NCI-H1436 treated with DMSO at 0.1 percent for 48 hours (cell line): ENCODE measurements at regions not wholly inside any gene's neighbourhood (a gene's known extent, or its start where the extent isn't known, plus 50 kb on each side); places are given as distances from the start of the nearest gene placed in this dataset.
"Not testable (repeated sequence)": the region's sequence is repeated elsewhere in the genome, so short reads cannot be mapped to it uniquely, and the experiment has no call there.

Experiments used
- DNase-seq: peaks from one replicate; lab custom pipeline; 2025; lab: John Stamatoyannopoulos, UW

DNA sequence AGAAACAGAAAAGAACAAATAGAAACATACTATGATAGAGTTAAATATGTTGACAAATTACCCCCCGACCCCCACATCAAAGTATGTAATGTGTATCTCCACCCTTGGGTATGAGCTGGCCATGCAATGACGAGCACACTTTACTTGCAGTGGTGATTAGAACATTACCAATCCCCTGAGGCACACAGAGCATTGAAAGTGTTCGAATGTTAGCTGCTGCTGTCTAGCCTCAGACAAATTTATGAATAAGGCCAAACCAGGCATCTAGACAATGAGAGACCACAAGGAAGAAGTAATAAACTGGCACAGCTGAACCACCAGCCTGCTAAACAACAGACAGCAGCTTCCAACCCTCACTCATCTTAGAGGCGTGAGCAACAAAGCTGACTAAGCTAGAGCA, 380.5 kb downstream of the DSEL start:
- peak; percentile 55 for DNase-seq

GRCh38 chr18:67134911-67135310, 381.6 kb downstream of the DSEL start:
- no peak for DNase-seq

DNA sequence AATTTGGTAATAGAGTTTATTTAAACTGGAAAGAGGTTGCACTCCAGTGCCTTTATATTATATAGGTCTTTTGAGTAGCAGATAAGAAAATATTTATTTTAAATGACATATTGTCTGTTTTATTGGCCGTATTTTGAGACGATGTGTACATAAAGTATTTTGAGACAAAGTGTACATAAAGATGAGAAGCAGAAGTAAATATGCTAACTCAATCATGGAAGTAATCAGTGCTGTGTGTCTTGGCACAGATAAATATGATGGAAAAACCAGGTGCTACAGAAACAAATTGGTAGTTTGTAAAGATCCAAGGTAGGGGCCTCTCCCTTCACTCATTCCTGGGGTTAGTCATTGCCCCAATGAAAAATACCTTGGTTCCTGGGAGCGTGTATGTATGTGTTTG, 382.9 kb downstream of the DSEL start:
- DNase-seq, result peak; percentile 99

DNA sequence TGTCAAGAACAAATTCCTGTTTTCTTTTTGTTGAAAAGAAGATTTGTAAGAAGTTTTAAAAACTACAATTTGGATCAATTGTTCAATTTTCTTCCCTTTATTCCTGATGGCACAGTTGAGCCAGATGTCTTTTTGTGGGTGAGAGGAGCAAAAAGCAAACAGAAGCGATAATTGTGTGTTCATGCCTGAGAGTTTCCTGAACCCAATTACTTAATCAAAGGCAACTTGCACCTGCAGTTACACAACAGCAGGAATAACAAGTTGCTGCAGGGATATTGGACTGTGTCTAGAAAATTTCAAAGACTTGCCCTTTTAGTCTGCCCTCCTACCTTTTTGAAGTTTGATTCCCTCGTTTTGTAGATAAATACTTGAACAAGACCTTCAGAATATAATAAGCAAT, 383.6 kb downstream of the DSEL start:
- DNase-seq, result peak; percentile 81

DNA sequence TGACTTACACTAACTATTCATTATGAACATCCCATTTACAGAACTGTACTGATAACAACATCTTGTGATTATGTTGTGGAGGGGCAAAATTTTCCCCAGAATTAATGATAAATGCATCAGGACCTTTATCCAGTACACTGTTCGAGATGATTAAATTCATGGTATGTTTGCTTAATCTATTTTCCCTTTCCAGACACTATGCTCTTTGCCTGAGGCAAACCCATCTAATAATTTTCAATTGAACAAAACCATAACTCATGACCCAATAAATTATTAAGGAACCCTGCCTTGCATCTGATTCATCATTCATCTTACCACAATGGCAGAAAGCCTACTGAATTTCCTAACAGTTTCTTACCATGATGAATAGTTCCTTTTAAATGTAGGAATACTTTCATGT, 385.0 kb downstream of the DSEL start:
- DNase-seq, result no peak

DNA sequence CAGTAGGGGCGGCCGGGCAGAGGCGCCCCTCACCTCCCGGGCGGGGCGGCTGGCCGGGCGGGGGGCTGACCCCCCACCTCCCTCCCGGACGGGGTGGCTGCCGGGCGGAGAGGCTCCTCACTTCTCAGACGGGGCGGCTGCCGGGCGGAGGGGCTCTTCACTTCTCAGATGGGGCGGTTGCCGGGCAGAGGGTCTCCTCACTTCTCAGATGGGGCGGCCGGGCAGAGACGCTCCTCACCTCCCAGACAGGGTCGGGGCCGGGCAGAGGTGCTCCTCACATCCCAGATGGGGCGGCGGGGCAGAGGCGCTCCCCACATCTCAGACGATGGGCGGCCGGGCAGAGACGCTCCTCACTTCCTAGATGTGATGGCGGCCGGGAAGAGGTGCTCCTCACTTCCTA, 389.8 kb downstream of the DSEL start:
- not testable (repeated sequence) for DNase-seq

DNA sequence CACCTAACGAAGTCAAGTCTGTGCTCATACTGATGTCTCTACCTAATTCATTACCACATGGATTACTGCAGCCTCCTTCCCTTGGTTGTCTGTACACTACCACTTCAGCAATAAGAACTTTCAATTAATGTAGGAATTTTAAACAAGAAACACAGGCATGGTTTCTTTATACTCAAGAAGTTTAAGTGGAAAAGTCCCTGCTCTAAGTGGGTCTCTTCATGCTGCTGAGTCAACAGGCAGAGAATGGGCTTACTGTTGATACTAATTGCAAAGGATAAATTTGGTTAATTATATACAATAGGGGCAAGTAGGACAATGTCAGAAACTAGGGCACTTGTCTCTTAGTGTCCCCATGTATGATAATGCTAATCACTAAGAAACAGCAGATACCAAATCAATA, 392.6 kb downstream of the DSEL start:
- no peak for DNase-seq

- no peak for DNase-seq
These were observed 398.7 kb downstream of the DSEL start for GRCh38 chr18:67117804-67118203.

- DNase-seq, result no peak
These were observed 407.0 kb downstream of the DSEL start for GRCh38 chr18:67109535-67109934.

GRCh38 chr18:67108894-67109293, 407.6 kb downstream of the DSEL start:
- DNase-seq, result no peak

DNA sequence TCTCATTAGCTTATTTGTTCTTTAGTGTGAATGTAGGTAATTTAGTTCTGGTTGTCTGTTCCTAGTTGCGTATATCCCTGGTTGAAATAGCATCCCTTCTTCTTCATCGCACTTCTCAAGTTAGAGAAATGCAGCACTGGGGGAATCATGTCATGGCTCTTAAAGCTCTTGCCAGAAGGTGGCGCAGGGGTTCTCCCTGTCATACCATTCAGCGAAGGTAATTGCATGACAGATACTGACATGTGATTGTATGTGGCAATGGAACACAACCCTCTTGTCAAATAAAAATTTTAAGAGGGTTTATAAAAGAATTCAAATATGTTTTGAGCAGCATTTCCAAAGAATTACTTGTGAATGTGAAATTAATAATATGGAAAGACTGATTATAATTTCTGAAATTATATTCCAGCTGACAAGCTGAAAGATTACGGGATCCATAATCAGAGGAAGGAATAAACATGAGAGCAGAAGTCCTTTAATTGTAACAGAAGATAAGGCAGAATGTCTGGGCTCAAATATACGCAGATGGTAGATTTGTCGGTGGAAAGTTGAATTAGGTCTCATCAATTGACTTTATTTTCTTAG, 411.7 kb downstream of the DSEL start:
- peak; percentile 36 for DNase-seq

GRCh38 chr18:67094123-67094522, 422.4 kb downstream of the DSEL start:
- DNase-seq, result no peak

DNA sequence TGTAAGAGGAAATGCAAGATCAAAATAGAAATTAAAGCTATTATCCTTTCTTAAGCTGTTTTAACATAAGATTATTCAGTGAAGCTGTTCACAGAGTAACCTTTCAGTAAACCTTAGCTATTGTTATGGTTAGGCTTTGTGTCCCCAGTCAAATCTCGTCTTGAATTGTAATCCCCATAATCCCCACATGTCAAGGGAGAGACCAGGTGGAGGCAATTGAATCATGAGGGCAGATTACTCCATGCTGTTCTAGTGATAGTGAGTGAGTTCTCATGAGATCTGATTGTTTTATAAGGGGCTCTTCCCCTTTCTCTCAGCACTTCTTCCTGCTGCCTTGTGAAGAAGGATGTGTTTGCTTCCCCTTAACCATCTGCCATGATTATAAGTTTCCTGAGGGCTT, 424.4 kb downstream of the DSEL start:
- DNase-seq, result no peak

DNA sequence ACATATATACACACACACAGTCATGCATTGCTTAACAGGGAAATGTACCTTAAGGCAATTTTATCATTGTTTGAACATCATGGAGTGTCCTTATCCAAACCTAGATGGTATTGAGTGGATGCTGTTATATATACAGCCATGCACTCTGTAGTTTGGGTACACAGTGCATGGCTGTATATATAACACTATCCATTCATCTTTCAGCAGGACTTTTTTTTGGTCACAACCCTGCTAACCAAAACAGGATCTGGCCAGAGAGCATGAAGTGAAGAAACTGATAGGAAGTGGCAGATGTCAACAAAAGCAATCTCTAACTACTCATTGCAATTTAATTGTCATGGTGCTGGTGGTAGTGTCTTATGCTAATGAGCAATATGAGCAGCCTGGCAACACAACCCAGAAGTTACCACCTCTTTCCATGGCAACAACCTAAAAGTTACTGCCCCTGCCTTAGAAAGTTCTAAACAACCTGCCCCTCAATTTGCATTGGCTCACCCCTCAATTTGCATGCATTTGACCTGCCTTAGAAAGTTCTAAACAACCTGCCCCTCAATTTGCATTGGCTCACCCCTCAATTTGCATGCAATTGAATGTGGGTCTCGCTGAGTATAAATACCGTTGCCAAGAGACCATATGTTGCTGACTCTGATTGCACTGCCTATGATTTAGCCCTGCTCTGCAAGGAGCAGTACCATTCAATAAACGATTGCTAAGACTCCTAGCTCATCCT, 434.9 kb downstream of the DSEL start:
- DNase-seq, result no peak

DNA sequence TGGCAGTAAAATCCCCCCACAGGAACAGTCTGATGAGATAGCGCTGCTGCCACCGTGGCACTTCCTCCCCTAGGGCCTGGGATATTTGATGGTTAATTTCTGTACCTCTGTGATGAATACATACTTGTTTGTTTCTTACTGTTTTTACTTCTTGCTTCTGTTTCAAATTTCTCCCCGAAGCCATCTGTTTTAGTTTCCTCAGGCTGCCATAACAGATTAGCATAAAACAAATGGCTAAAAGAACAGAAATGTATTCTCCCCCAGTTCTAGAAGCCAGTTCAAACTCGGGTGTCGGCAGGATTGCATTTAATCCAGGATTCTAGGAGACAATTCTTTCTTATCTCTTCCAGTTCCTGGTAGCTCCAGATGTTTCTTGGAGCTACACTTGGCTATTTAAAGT, 435.9 kb downstream of the DSEL start:
- DNase-seq, result no peak

GRCh38 chr18:67074309-67074708, 442.2 kb downstream of the DSEL start:
- peak; percentile 44 for DNase-seq

GRCh38 chr18:67072791-67073190, 443.7 kb downstream of the DSEL start:
- no peak for DNase-seq

- no peak for DNase-seq
These were observed 447.9 kb downstream of the DSEL start for GRCh38 chr18:67068608-67069007.

DNA sequence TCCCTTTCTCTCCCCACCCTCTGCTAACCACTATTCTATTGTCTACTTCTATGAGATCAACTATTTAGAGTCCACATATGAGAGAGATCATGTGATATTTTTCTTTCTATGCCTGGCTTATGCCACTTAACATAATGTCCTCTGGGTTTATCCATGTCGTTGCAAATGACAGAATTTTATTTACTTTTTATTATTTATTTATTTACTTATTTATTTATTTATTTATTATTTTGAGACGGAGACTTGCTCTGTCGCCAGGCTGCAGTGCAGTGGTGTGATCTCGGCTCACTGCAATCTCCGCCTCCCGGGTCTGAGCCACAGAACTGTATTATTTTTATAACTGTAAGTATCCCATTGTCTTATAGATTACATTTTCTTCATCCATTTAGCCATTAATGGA, 443.4 kb upstream of the CDH19 start:
- DNase-seq, result no peak

GRCh38 chr18:67043276-67043675, 439.4 kb upstream of the CDH19 start:
- no peak for DNase-seq

- no peak for DNase-seq
These were observed 437.4 kb upstream of the CDH19 start for GRCh38 chr18:67041334-67041733.

DNA sequence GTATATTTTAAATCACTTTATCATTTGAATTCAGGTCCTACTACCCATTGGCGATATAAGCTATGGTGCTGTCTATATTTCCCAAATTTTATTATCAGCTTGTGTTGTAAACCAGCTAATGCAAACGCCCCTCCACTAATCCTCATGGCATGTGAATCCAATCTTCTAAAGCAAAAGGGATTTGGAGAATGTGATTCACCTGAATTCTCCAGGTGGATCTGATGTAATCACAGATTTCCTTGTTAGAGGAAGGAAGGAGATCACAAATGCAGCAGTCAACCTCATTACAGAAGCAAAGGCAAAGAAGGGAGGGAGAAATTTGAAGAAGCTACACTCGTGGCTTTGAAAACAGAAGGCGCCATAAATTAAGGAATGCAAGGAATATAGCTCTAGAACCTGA, 431.1 kb upstream of the CDH19 start:
- no peak for DNase-seq

- DNase-seq, result no peak
These were observed 419.2 kb upstream of the CDH19 start for GRCh38 chr18:67023059-67023458.

DNA sequence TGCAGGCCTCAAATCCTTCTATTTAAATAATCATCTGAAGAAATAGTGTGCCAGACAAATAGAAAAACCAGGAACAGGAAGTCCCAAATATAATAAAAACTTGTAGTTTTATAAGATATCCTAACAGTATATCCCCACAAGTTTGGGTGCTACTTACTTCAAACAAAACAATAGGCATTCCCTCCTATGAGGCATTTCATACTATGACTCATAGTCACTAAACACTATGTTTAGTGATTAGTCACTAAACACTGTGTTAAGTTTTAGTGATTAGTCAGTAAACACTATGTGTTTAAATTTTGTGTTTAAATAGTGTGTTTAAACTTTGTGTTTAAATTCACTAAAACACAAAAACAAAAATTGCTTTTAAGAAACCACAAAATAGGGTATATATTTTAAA, 407.0 kb upstream of the CDH19 start:
- no peak for DNase-seq
